ENCODE measurements at regions not wholly inside any gene's neighbourhood (a gene's known extent, or its start where the extent isn't known, plus 50 kb on each side); places are given as distances from the start of the nearest gene placed in this dataset.
"Not testable (repeated sequence)": the region's sequence is repeated elsewhere in the genome, so short reads cannot be mapped to it uniquely, and the experiment has no call there.

DNA sequence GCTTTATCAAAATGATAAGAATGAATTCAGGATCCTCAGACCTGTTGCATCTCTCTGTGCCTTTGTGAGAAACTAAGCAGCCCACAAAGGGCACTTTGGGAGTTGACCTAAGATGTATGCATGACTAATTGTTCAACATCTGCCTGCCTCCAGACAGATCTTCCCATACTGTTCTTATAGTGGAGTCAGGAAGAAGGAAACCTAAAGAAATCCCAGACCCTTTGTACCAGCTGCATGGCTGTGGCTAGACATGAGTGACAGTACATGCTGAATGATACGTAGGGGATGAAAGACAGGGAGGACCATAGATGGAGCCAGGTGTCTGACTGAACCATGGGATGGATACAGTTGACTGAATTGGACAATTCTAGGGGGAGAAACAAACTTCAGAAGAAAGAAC is 148.7 kb upstream of the PCGF5 start:
- no peak for DNase-seq (ENCODE audit: low spot score)
- intact Hi-C loops (cut with DNase I) = no loop called here

DNA sequence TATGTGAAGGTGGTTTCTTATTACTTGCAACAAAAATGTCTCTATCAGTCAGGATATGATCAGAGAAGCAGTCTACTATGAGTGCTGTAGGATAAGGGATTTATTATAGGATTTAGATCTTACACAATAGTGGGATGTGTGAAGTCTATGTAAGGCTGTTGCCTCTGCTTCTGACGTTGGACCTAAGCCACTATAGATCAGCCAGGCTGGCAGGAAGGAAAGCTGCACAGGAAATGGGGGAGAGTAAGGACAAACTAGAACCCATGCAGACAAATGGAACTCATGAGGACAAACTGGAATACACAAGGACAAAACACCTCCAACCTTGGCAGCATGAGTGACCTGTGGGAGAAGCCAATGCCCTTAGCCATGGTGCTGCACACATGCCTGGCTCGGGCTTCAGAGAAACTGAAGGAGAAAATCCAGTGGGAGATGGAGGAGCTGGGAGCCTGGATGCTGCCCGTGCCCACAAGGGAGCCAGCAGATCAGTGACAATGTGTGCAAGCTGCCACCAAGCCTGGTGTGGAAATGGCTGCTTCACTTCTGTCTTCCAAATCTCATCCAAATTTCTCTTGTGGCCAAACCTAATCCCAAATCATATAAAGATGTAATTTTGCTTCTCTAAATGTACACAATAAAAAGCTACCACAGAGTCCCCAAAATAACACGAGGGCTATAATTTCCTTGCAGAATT is 147.0 kb upstream of the PCGF5 start:
- intact Hi-C loops (cut with DNase I) = no loop called here
- DNase-seq (ENCODE audit: low spot score) = no peak

DNA sequence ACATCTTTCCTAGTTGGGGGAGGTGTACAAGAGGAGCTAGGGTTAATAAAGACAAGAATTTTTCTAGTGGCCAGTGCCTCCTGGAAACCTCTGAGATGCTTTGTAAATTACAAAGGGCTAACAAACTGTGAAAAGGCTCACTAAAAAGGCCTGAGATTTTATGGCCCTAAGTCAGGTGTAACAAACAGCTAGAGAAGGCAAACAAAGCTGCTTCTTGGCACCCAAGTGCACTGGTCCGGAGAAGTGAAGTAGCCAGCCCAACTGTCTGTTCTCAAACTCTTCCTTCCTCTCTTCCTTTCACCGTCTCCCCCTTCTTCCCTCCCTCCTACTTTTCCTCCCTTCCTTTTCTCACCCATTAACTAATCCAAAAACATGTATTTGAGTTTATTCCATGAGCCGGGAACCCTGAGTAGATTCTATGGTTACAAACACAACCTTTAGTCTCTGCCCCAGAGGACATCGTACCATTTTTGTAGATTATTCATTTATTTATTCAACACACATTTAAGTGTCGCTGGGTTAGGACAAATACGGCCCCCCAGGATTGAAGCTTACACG is 143.4 kb upstream of the PCGF5 start:
- intact Hi-C loops (cut with DNase I) = loop anchor here (2.0 kb wide), 1 partner anchor 156 kb away; the partner anchor contains the start of gene ANKRD1
- DNase-seq (ENCODE audit: low spot score) = no peak

DNA sequence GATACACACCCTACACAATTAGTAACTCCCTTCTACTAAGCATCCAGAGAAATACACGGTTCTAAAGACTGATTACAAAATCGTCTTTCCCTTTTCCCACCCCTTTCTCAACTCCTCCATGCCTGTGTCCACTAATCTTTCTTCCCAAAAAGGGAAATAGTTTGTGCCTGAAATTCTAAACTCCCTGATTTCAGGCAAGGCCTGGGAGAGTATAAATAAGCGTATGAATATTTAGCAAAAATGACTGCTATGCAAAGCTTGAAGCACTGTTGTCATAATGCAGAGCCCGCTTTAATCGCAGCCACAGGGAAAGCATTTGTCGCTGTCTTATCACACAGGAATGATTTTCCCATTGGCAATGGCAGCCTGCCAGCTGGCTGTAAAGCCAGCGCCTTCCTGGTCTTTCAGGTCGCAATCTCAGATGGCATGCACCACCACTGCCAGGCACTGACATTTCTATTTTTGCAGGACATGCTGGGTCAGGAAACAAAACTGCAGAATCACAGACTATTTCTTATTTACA is 142.9 kb upstream of the PCGF5 start:
- intact Hi-C loops (cut with DNase I) = loop anchor here (2.0 kb wide), 1 partner anchor 157 kb away; the partner anchor contains the start of gene ANKRD1
- DNase-seq (ENCODE audit: low spot score) = peak; percentile 92

DNA sequence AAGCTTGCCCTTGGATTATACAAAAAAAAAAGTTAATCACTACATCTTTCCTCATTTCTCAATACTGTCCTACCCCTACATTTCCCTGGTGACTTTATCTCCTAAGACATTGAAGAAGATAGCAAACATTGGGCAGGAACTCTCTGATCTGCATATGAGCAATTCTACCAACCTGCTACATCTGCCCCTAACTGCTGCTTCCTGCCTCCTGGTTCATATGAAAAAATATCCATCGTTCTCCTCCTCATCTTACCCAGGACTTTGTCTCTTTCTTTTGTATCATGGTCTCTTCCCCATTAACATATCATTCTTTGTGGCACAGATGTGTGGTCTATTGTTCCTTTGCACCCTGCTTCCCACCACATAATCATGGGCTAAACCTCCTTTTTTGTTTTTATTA is 139.7 kb upstream of the PCGF5 start:
- no peak for DNase-seq (ENCODE audit: low spot score)
- intact Hi-C loops (cut with DNase I) = no loop called here

DNA sequence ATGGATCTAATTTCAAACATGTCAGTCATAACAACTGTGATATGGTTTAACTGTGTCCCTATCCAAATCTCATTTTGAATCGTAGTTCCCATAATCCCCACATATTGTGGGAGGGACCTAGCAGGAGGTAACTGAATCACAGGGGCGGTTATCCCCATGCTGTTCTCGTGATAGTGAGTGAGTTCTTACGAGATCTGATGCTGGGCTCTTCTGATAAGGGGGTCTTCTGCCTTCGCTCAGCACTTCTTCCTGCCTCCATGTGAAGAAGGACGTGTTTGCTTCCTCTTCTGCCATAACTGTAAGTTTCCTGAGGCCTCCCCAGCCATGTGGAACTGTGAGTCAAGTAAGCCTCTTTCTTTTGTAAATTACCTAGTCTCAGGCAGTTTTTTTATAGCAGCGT is 138.0 kb upstream of the PCGF5 start:
- no peak for DNase-seq (ENCODE audit: low spot score)
- intact Hi-C loops (cut with DNase I) = no loop called here

DNA sequence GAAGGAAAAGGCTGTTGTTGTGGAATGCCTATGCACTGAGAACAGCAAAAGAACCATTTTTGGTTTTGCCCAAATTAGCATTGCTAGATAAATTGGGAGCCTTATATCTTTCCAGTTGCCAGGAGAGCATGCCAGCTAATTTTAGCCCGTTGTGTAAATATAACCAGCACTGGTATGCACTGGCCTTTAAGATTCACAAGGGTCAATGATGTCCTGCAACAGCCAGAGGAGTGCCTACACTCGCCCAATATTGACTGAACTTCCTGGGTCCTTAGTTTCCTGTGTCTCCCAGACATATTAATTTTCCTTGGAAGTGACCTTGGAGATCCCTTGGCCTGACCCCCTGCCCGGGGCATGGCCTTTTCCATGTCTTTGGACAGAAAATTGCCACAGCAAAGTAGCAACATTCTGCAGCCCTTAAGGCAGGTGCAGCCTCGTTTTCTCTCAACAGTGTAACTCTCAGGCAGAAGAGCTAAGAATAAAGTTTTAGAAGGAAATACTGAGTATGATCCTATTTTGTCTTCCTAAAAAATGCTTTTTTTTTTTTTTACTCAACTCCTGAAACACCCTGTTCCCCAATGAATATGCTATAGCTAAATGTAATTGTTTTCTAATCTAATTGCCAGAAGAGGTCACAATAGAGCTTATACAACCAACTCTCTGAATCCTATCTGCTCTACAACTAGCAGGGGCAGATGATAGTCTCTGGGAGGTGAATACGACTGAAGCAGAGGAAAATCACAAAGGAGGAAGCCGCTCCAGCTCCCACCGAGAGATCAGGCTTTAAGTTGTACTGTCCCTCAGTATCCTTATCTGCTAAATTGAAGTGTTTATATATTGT is 131.9 kb upstream of the PCGF5 start:
- no peak for DNase-seq (ENCODE audit: low spot score)
- intact Hi-C loops (cut with DNase I) = no loop called here

DNA sequence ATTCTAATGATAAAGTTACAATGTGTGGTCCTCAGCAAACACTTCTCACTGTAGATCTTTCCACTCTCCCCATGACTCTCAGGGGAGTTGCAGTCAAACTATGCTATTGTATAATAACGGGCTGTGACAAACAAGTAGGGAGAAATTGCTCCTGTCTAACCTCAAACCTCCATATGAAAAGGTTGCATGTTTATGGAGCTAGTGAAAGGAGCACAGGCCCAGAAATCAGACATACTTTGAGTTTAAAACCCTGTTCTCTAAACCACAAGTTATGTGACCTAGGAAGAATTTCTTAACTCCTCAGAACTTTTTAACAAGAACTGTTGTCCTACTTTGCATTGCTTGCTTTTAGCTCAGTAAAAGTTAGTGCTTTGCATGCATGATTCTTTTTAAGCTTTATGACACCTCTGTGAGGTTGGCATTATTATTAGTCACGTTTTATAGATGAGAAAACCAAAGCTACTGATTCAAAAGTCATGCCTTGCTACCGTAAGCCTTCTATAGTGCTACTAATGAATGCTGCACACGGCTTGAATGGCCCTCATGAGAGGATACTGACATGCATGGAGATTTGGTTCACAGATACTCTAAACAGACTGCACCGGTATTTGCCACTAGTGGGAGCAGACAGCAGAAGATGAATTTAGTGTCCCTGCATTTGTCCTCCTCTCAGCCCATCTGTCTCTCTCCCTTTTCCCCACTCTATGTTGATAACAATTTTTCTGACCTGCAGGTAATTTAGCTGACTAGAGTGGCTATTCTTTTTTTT is 129.5 kb upstream of the PCGF5 start:
- DNase-seq (ENCODE audit: low spot score) = no peak
- intact Hi-C loops (cut with DNase I) = loop anchor here (5.0 kb wide), 2 partner anchors 71 to 161 kb away; no protein-coding TSS in a partner anchor

- no peak for DNase-seq (ENCODE audit: low spot score)
- intact Hi-C loops (cut with DNase I) = loop anchor here (5.0 kb wide), 2 partner anchors 71 to 161 kb away; no protein-coding TSS in a partner anchor
Observed at GRCh38 chr10:91091780-91092179, 128.7 kb upstream of the PCGF5 start.

DNA sequence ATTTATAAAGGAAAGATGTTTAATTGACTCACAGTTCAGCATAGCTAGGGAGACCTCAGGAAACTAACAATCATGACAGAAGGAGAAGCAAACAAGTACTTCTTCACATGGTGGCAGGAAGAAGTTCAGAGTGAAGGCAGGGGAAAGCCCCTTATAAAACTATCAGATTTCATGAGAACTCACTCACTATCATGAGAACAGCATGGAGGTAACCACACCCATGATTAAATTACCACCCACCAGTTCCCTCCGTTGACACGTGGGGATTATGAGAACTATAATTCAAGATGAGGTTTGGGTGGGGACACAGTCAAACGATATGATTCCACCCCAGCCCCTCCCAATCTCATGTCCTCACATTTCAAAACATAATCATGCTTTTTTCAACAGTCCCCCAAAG is 124.2 kb upstream of the PCGF5 start:
- no peak for DNase-seq (ENCODE audit: low spot score)
- intact Hi-C loops (cut with DNase I) = no loop called here

DNA sequence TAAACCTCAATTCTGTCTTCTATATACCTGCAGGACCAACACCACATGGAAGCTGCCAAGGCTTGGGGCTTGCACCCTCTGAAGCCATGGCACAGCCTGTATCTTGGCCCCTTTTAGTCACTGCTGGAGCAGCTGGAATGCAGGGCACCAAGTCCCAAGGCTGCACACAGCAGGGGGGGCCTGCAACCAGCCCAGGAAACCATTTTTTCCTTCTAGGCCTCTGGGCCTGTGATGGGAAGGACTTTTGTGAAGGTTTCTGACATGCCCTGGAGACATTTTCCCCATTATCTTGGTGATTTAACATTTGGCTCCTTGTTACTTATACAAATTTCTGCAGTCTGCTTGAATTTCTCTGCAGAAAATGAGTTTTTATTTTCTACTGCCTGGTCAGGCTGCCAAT is 123.2 kb upstream of the PCGF5 start:
- DNase-seq (ENCODE audit: low spot score) = no peak
- intact Hi-C loops (cut with DNase I) = no loop called here

DNA sequence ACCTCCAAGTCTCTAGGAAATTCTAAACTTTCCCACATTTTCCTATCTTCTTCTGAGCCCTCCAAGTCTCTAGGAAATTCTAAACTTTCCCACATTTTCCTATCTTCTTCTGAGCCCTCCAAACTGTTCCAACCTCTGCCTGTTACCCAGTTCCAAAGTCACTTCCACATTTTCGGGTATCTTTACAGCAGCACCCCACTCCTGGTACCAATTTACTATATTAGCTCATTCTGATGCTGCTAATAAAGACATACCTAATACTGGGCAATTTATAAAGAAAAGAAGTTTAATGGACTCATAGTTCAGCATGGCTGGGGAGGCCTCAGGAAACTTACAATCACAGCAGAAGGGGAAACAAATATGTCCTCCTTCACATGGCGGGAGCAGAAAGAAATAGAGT is 122.4 kb upstream of the PCGF5 start:
- intact Hi-C loops (cut with DNase I); DNase-seq (ENCODE audit: low spot score): not testable (repeated sequence)

DNA sequence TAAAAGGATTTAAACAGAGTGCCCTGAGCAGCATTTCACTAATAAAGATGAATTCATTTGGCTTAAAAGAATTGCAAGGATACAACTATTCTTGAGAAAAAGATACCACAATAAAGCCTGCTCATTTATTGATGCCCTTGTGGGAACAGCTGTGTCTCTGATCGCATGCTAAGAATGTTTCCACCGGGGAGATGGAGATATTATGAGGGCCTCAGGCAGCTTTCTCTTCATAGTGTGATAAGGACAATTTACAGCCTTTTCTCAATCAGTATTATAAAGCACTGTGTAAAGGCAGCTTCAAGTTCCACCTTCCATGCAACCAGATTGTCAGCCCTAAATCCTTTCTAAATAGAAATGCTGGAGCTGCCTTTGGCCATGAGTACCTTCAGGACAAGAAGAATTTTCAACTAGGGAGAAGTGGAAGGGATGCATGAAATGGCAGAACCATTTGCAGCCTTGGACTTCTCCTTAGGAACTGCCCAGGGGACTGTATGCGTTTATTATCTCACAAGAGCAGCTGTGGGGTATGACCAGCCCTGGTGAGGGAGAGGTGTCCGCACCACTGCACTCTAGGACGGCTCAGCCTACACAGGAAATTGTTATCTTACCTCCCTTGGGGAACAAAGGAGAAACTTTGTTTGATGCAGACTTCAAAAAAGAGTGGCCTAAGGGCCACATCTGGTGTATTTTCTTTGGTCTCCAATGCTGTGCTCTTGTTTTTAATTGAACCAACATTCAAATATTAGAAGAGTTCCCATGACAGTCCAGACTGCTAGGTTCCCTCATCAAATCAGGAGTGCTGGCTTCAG is 116.9 kb upstream of the PCGF5 start:
- no peak for DNase-seq (ENCODE audit: low spot score)
- intact Hi-C loops (cut with DNase I) = no loop called here

DNA sequence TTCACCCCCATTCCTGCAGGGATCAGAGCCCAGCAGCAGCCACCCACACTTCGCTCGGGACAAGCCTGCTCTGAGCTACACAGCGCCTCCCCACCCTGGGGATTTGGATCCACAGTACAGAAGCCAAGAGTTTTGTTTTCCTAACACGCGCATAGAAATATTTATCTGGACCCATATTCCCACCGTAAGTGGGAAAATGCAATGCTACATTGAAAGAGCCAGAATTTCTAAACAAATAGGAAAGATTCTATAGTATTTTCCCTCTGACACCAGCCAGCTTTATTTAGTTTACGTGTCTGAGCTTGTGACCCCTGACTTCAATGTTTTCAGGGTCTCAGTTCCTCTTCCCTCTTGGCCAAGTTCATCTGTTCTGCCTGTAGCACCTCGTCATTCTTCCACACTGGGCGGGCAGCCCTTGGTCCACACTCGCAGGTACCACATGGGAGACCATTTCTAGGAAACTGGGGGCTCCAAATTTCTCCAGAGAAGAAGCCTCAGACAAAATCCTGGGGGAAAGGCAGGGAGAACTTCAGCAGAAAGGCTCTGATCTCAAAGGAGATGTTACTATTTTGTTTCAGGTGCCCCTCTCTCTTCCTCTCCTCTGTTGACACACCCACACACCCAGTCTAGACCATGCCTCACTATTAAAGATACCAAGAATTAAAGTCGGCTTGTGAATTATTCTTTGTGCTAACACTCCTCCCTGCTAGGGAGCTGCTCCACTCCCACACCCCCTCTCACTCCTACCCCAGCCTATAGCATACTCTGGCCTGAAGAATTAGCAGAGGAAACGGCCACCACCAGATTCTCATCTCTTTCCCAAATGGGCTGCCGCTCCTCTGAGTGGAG is 116.0 kb upstream of the PCGF5 start:
- DNase-seq (ENCODE audit: low spot score) = no peak
- intact Hi-C loops (cut with DNase I) = no loop called here

DNA sequence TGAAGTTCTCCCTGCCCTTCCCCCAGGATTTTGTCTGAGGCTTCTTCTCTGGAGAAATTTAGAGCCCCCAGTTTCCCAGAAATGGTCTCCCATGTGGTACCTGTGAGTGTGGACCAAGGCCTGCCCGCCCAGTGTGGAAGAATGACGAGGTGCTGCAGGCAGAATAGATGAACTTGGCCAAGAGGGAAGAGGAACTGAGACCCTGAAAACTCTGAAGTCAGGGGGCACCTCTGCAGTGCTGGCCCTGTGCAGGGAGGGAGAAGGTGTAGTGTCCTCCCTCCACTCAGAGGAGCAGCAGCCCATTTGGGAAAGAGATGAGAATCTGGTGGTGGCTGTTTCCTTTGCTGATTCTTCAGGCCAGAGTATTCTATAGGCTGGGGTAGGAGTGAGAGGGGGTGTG is 115.2 kb upstream of the PCGF5 start:
- DNase-seq (ENCODE audit: low spot score) = no peak
- intact Hi-C loops (cut with DNase I) = no loop called here

DNA sequence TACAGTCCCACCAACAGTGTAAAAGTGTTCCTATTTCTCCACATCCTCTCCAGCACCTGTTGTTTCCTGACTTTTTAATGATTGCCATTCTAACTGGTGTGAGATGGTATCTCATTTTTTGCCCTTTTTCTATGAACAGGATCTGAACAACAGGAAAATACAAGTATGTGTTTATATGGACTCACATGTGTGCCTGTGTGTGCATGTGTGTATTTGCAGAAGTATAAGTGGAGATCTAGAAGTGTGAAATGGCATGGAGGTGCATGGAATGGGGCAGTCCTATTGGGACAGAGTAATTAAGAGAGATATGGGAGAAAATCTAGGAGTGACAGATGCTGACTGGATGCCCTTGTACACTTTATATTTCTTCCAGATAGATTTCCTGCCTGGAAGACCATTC is 111.6 kb upstream of the PCGF5 start:
- no peak for DNase-seq (ENCODE audit: low spot score)
- intact Hi-C loops (cut with DNase I) = no loop called here

DNA sequence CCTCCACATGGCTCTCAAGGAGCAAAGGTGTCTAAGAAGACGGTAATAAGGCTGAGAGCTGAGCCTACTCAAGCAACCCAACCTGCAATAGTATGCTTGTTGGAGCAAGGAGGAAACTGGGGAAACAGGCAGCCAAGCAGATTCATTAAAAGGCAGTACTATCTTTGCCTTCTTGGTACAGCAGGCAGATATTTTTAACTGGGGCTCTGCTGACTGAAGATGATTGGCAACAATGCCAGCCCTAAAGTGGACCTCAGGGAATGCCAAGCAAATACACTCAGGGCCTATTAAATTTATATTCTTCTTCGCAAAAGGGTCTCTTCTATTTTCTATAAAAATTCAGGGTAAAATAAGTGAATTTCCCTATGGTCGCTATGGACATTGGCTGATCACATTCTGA is 109.4 kb upstream of the PCGF5 start:
- intact Hi-C loops (cut with DNase I) = no loop called here
- no peak for DNase-seq (ENCODE audit: low spot score)

All from cardiac septum (tissue), 1 donor.